H1 (cell line): ENCODE measurements at regions not wholly inside any gene's neighbourhood (a gene's known extent, or its start where the extent isn't known, plus 50 kb on each side); places are given as distances from the start of the nearest gene placed in this dataset.

ENCODE experiments used
- CTCF ChIA-PET: fragments of 300-600 bp; sonication (Branson Sonifier 250); formaldehyde crosslinking; loops from one replicate; lab custom pipeline; 2021; ENCODE audit not compliant: partially characterized antibody; lab: Charles Lee
- POLR2A ChIA-PET: fragments of 300-600 bp; sonication (Branson Sonifier 250); formaldehyde crosslinking; loops from one replicate; lab custom pipeline; 2021; ENCODE audit warnings: inconsistent platforms; ENCODE audit not compliant: partially characterized antibody; lab: Charles Lee
- DNase-seq, 2 experiments: peaks; one replicate each; pipeline versions ENCODE4 v3.0.0 to v3.0.0-alpha.2; 2010 to 2022; ENCODE audit warnings: low spot score in 2 of 2, low read depth in 1 of 2, mixed read lengths in 1 of 2
- FAIRE-seq: peaks from 2 replicates; lab custom pipeline; 2011; peaks lifted over from hg19 to GRCh38; lab: Jason Lieb, UNC
- H2AFZ ChIP-seq: 2 replicates; pipeline ENCODE4 v1.8.1; 2012; ENCODE audit warnings: low read length, inconsistent platforms
- H2AK5ac ChIP-seq: 2 replicates; pipeline ENCODE4 v1.6.1; 2013; ENCODE audit warnings: low read depth, low read length
- H2BK120ac ChIP-seq: replicated peaks from 2 replicates; pipeline ENCODE3; 2013; ENCODE audit warnings: low read depth, low read length, inconsistent platforms
- H2BK12ac ChIP-seq: 2 replicates; pipeline ENCODE4 v1.6.1; 2013; ENCODE audit warnings: low read depth, low read length
- H2BK15ac ChIP-seq: 2 replicates; pipeline ENCODE4 v1.6.1; 2013; ENCODE audit warnings: low read length
- H2BK20ac ChIP-seq: 2 replicates; pipeline ENCODE4 v1.6.1; 2013; ENCODE audit warnings: low read length
- H2BK5ac ChIP-seq: 2 replicates; pipeline ENCODE4 v1.6.1; 2013; ENCODE audit warnings: low read depth, low read length
- H3K14ac ChIP-seq: 2 replicates; pipeline ENCODE4 v1.6.1; 2013; ENCODE audit warnings: inconsistent platforms; ENCODE audit not compliant: insufficient read length
- H3K18ac ChIP-seq: 2 replicates; pipeline ENCODE4 v1.6.1; 2013; ENCODE audit warnings: low read length; ENCODE audit errors: extremely low read depth
- H3K23ac ChIP-seq: 2 replicates; pipeline ENCODE4 v1.6.1; 2013; ENCODE audit warnings: inconsistent platforms; ENCODE audit not compliant: insufficient read length
- H3K23me2 ChIP-seq: 2 replicates; pipeline ENCODE4 v1.6.1; 2013; ENCODE audit warnings: low read depth, low read length
- H3K27ac ChIP-seq: 2 replicates; pipeline ENCODE4 v1.6.1; 2011; ENCODE audit warnings: low read depth, low read length, inconsistent platforms
- H3K27me3 ChIP-seq, 4 experiments: replicated peaks in 1 of 4; 1 replicate in 1 of 4; 2 replicates in 3 of 4; pipeline versions ENCODE4 v1.6.1 to v1.8.1; 2011 to 2013; ENCODE audit warnings: low read length in 3 of 4, mild to moderate bottlenecking in 3 of 4, inconsistent platforms in 2 of 4, mixed read lengths in 2 of 4, moderate library complexity in 1 of 4; ENCODE audit not compliant: control insufficient read depth in 3 of 4, insufficient read depth in 3 of 4; ENCODE audit errors: extremely low read depth in 1 of 4
- H3K36me3 ChIP-seq, 4 experiments: 2 replicates each; pipeline versions ENCODE4 v1.6.1 to v1.8.1; 2011 to 2013; ENCODE audit warnings: mild to moderate bottlenecking in 4 of 4, low read length in 3 of 4, moderate library complexity in 2 of 4, control low read depth in 1 of 4, inconsistent platforms in 1 of 4; ENCODE audit not compliant: insufficient read depth in 4 of 4, control insufficient read depth in 2 of 4
- H3K4ac ChIP-seq: replicated peaks from 2 replicates; pipeline ENCODE3; 2013; ENCODE audit warnings: low read length, low read depth, mixed read lengths, inconsistent platforms; ENCODE audit not compliant: insufficient read length
- H3K4me1 ChIP-seq, 4 experiments: replicated peaks in 1 of 4; 1 replicate in 1 of 4; 2 replicates in 3 of 4; pipeline versions ENCODE4 v1.6.1 to v1.8.1; 2011 to 2013; ENCODE audit warnings: low read length in 3 of 4, inconsistent platforms in 2 of 4, mixed read lengths in 1 of 4; ENCODE audit not compliant: insufficient read depth in 4 of 4, control insufficient read depth in 3 of 4
- H3K4me2 ChIP-seq, 2 experiments: 2 replicates each; pipeline versions ENCODE4 v1.6.1 to v1.8.1; 2011 to 2013; ENCODE audit warnings: low read depth in 2 of 2, low read length in 2 of 2, control low read depth in 1 of 2, inconsistent platforms in 1 of 2, mild to moderate bottlenecking in 1 of 2; ENCODE audit not compliant: insufficient read depth in 1 of 2
- H3K4me3 ChIP-seq, 4 experiments: fragments of 200-600, 300-600 bp in 1 of 4; sonication (generic), shearing (Covaris generic), sonication (Bioruptor Twin) in 1 of 4; 2 replicates each; pipeline versions ENCODE4 v1.5.1 to v1.8.1; 2011 to 2016; ENCODE audit warnings: low read length in 4 of 4, low read depth in 3 of 4, control low read depth in 2 of 4, inconsistent platforms in 2 of 4, mild to moderate bottlenecking in 2 of 4, mixed read lengths in 1 of 4, moderate library complexity in 1 of 4; ENCODE audit not compliant: insufficient read depth in 2 of 4; ENCODE audit errors: extremely low read depth in 1 of 4
- H3K56ac ChIP-seq: replicated peaks from 2 replicates; pipeline ENCODE3; 2013; ENCODE audit warnings: low read depth, mild to moderate bottlenecking, mixed read lengths, low read length, inconsistent platforms; ENCODE audit not compliant: insufficient read length
- H3K79me1 ChIP-seq: 2 replicates; pipeline ENCODE4 v1.6.1; 2013; ENCODE audit warnings: low read depth, low read length, control low read depth
- H3K79me2 ChIP-seq, 2 experiments: 2 replicates each; pipeline versions ENCODE4 v1.6.1 to v1.8.1; 2012 to 2013; ENCODE audit warnings: low read length in 2 of 2, mild to moderate bottlenecking in 2 of 2, inconsistent platforms in 1 of 2; ENCODE audit not compliant: insufficient read depth in 2 of 2, control insufficient read depth in 1 of 2
- H3K9ac ChIP-seq, 4 experiments: replicated peaks in 1 of 4; 1 replicate in 1 of 4; 2 replicates in 3 of 4; pipeline versions ENCODE4 v1.6.1 to v1.8.1; 2011 to 2013; ENCODE audit warnings: low read depth in 3 of 4, low read length in 3 of 4, control low read depth in 2 of 4, mild to moderate bottlenecking in 2 of 4, moderate library complexity in 2 of 4, inconsistent platforms in 1 of 4; ENCODE audit errors: extremely low read depth in 1 of 4
- H3K9me3 ChIP-seq, 2 experiments: 2 replicates each; pipeline versions ENCODE4 v1.6.1 to v1.8.1; 2012 to 2013; ENCODE audit warnings: mild to moderate bottlenecking in 2 of 2, moderate library complexity in 2 of 2, control low read depth in 1 of 2, inconsistent platforms in 1 of 2, low read depth in 1 of 2, low read length in 1 of 2, mixed read lengths in 1 of 2; ENCODE audit not compliant: insufficient read depth in 2 of 2
- H4K20me1 ChIP-seq, 2 experiments: replicated peaks in 1 of 2; 2 replicates each; pipeline versions ENCODE3 to v1.8.1; 2011 to 2013; ENCODE audit warnings: inconsistent platforms in 2 of 2, low read length in 2 of 2, mild to moderate bottlenecking in 1 of 2; ENCODE audit not compliant: insufficient read depth in 2 of 2, control insufficient read depth in 1 of 2
- H4K5ac ChIP-seq: 2 replicates; pipeline ENCODE4 v1.6.1; 2013; ENCODE audit warnings: low read length, low read depth, mixed read lengths, inconsistent platforms; ENCODE audit not compliant: insufficient read length
- H4K8ac ChIP-seq: 2 replicates; pipeline ENCODE4 v1.8.0; 2013; ENCODE audit warnings: mild to moderate bottlenecking, moderate library complexity, low read length, inconsistent platforms; ENCODE audit not compliant: insufficient read depth; ENCODE audit errors: extremely low read depth
- H4K91ac ChIP-seq: replicated peaks from 2 replicates; pipeline ENCODE3; 2013; ENCODE audit warnings: low read length, mixed read lengths, inconsistent platforms; ENCODE audit not compliant: insufficient read length
- BRCA1 ChIP-seq: IDR thresholded peaks from 2 replicates; pipeline ENCODE4 v1.6.1; 2012; ENCODE audit warnings: low read depth, low read length, improper control_type of control experiment
- CEBPB ChIP-seq: IDR thresholded peaks from 2 replicates; pipeline ENCODE4 v1.6.1; 2012; ENCODE audit warnings: low read depth, low read length
- RNF2 ChIP-seq: fragments of 200-900, 300-1000 bp; sonication (generic); IDR thresholded peaks from 2 replicates; pipeline ENCODE4 v1.7.1; 2016; ENCODE audit warnings: borderline replicate concordance, low read depth, mild to moderate bottlenecking, antibody characterized with exemption, low read length; ENCODE audit not compliant: poor library complexity, severe bottlenecking; ENCODE audit errors: missing control alignments
- SIX5 ChIP-seq: IDR thresholded peaks from 2 replicates; pipeline ENCODE4 v1.6.1; 2011; ENCODE audit warnings: mild to moderate bottlenecking, low read depth, low read length
- SP4 ChIP-seq: IDR thresholded peaks from 2 replicates; pipeline ENCODE4 v1.6.1; 2012; ENCODE audit warnings: low read length, inconsistent platforms
- WGBS, 2 experiments: shearing (Covaris generic) in 1 of 2; methylation state at CpG; one replicate each; pipeline versions ENCODE4 v1.1.6 to v1.1.7; 2013 to 2015; ENCODE audit warnings: low lambda C conversion rate in 2 of 2, mixed read lengths in 2 of 2, inconsistent platforms in 1 of 2, low coverage in 1 of 2, missing lambda C conversion rate in 1 of 2; ENCODE audit not compliant: insufficient replicate concordance in 2 of 2, insufficient coverage in 1 of 2, insufficient read length in 1 of 2; ENCODE audit errors: extremely low coverage in 1 of 2, missing lambda C conversion rate in 1 of 2; 5-methylcytosine and 5-hydroxymethylcytosine counted together
- TF ChIP-seq, protein P1 (sequence below): IDR thresholded peaks from 2 replicates; pipeline ENCODE4 v1.6.1; 2011; ENCODE audit warnings: low read length, improper control_type of control experiment

DNA sequence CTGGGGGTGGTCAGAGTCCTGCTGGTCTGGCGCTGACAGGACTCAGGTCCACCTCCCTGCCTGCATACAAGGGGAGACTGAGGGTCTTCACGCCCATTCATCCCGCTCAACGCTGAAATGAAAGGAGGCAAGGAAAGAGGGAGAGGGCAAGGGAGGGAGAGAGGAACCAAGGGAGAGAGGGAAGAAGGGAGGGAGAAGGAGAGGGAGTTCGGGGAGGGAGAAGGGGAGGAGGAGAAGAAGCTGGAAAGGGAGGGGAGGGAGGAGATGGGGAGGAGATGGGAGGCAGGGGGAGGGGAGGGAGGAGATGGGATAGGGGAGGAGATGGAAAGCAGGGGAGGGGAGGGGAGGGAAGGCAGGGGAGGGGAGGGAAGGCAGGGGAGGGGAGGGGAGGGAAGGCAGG is 69.4 kb upstream of the INPP5A start:
- Histone ChIP-seq H3K23me2 (peaks cover 3% of the 10 kb centered on the region; the same call in 1 of the 2 replicates), H3K36me3 (no peaks in the 10 kb centered on the region), H3K14ac (no peak overlapping the region), H4K20me1 (no peaks in the 10 kb centered on the region), H2BK15ac (no peak overlapping the region), H3K18ac (no peak overlapping the region), H3K4me1 (peaks cover 0 to 14% (median 8%) of the 10 kb centered on the region in 4 experiments; a peak in 6 of 7 replicates), H2BK12ac (peak overlapping the region; percentile 92; the same call in 1 of the 2 replicates), H4K91ac (peak overlapping the region; percentile 5), H3K27me3 (no peaks in the 10 kb centered on the region; a peak in 3 of 7 replicates), H2BK20ac (no peak overlapping the region), H3K4ac (no peak overlapping the region), H2BK5ac (peak overlapping the region; percentile 66; the same call in 1 of the 2 replicates), H3K79me2 (no peaks in the 10 kb centered on the region), H2AK5ac (no peak overlapping the region), H3K23ac (no peak overlapping the region), H3K9ac (no peak overlapping the region), H3K4me2 (peak overlapping the region; percentile 34 to 62; a peak in 3 of 4 replicates), H4K8ac (no peak overlapping the region), H2BK120ac (no peak overlapping the region), H3K9me3 (no peaks in the 10 kb centered on the region), H3K79me1 (no peaks in the 10 kb centered on the region), H3K4me3 (peak overlapping the region in 1 of 4 experiments; percentile 45; a peak in 2 of 8 replicates), H3K56ac (no peak overlapping the region), H4K5ac (no peak overlapping the region), H2AFZ (peak overlapping the region; percentile 95; the same call in 1 of the 2 replicates), H3K27ac (no peak overlapping the region)
- WGBS, 2 experiments: 40% methylated on average over 1 of the region's 5 CpGs; no CpG with 5 or more reads in 1 of the 2 experiments
- ChIA-PET POLR2A (interaction anchor here (1.2 to 2.4 kb wide), 3 partner anchors 46 to 90 kb away, joined by 3 to 14 read pairs (median 4); no protein-coding TSS in a partner anchor), CTCF (interaction anchor here (0.6 to 10.0 kb wide), 11 partner anchors 9 to 187 kb away, joined by 3 to 88 read pairs (median 5); no protein-coding TSS in a partner anchor)
- FAIRE-seq (no peak), DNase-seq (no peak)
- no peak for TF ChIP-seq RNF2
- TF ChIP-seq SP4: no peak
- no peak for TF ChIP-seq CEBPB
- TF ChIP-seq, protein P1, sequence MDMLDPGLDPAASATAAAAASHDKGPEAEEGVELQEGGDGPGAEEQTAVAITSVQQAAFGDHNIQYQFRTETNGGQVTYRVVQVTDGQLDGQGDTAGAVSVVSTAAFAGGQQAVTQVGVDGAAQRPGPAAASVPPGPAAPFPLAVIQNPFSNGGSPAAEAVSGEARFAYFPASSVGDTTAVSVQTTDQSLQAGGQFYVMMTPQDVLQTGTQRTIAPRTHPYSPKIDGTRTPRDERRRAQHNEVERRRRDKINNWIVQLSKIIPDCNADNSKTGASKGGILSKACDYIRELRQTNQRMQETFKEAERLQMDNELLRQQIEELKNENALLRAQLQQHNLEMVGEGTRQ: no peak
- no peak for TF ChIP-seq BRCA1
- no peak for TF ChIP-seq SIX5
